GM21737 (cell line): ENCODE measurements at regions not wholly inside any gene's neighbourhood (a gene's known extent, or its start where the extent isn't known, plus 50 kb on each side); places are given as distances from the start of the nearest gene placed in this dataset.
"Not testable (repeated sequence)": the region's sequence is repeated elsewhere in the genome, so short reads cannot be mapped to it uniquely, and the experiment has no call there.

ENCODE experiments used
- ATAC-seq: cut with Tn5 transposase; IDR thresholded peaks from one replicate; pipeline ENCODE4 v1.9.1; 2021; ENCODE audit warnings: mild to moderate bottlenecking, moderate library complexity; ENCODE audit not compliant: unreplicated experiment

DNA sequence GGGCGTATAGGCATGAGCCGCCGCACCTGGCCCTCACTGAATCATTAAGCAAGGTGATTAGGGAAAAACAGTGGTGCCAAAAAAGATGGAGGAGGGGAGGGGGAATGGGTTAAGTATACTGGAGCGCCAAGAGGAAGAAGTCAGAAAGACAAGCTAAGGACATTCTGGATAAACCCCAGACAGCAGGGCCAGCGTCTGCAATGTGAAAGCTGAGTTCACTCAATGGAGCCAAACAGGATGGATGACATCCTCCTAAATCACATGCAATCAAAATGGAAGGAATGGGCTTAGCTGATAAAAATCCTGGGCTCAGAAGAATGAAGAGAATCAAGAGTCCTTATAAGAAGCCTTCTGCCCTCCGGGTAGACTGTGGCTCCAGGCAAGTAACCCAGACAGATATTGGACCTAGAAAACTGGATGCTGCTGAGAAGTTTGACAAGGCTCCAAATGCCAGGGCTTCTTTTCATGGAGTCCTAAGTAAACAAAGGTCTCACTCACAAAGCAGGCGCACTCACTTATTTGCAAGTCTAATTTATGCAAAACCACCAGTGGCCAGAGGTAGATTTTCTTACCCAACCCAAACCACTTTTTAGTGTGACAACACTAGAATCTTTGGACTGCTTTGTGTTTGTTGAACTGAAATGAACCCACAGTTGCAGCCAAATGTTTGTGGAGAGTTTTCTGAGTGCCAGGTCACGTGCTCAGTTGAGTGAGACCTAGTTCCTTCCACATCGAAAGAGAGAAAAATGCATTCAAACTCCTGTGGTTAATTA, 519.1 kb upstream of the AUTS2 start:
- no peak for ATAC-seq

DNA sequence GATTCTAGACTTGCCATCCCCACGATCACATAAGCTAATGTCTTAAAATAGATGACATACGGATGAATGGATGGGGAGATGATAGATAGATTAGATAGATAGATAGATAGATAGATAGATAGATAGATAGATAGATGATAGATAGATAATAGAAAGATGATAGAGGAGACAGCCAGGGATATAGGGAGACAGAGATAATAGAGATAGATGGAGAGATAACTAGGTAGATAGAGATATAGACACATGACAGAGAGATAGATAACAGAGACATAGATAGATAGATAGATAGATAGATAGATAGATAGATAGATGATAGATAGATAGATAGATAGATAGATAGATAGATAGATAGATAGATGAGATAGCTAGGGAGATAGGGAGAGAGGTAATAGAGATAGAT, 511.0 kb upstream of the AUTS2 start:
- not testable (repeated sequence) for ATAC-seq

DNA sequence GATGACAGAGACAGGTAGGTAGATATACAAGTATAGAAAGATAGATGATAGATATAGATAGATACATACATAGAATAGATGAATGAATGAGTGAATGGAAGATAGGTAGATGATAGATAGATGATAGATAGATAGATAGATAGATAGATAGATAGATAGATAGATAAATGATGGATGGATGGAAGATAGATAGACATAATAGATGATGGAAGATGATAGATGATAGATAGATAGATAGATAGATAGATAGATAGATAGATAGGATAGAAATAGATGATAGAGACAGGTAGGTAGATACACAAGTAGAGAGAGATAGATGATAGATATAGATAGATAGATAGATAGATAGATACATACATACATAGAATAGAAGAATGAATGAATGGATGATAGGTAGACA, 510.1 kb upstream of the AUTS2 start:
- no peak for ATAC-seq

DNA sequence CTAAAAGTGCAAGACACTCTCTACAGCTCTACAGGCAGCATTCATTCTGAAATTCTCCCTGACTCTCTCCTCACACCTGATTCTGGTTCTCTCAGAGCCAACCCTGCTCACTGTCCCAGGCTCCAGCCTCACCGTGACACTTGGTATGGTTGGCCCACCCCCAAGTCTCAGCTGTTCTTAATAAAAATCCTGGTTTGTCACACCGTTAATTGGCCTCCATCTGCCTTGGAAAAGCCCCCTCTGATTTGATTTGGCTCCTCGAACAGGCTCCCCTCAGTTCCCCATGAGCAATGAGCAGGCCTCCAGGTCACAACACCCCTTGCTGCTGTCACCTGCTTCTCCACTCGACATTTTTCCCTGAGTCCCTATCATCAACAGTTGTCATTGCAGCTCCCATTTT, 507.3 kb upstream of the AUTS2 start:
- no peak for ATAC-seq

DNA sequence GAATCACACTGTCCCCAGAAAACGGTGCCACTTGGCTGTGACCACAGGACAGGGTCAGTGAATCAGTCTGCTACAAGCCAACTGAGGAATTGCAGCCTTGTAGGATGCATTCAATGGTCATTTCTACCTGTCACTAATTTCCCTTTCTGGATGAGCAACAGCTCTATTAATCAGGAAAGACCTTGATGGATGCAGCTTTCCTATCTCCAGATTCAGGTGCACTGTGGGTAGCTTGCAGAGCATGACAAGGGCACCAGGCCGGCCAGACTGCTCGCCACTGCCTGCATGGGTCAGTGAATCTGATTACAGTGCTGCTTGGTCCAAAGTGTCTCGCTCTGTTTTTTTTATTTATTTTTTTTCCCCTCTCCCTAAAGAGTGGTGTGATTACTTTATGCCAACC, 506.8 kb upstream of the AUTS2 start:
- ATAC-seq: no peak

DNA sequence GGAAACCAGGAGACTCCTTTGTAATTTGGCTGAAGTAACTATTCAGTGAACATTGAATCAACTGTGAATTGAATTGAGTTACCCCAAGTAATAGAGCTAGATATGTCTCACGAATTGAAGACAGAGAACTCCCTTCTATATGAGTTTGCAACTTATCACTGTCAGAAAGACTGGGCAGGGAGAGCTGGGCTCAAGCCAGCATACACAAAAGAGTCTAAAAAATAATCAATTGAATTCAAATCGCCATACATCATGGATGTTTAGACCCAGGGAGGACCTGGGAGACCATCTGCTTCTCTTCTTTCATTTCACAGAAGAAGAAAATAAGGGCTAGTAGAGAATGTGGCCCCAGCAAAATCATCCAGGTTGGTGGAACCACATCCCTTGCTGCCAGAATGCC, 503.1 kb upstream of the AUTS2 start:
- no peak for ATAC-seq

DNA sequence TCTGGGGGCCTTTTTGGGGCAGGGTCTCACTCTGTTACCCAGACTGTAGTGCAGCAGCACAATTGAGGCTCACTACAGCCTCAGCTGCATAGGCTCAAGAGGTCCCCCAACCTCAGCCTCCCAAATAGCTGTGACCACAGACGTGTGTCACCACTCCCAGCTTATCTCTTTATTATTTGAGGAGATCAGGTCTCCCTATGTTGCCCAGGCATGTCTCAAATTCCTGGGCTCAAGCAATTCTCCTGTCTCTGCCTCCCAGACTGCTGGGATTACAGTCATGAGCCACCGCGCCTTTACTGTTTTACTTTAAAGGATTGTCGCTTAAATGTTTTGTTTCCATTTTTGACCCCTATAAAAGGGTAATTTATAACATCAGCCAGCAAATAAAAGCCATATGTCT, 502.6 kb upstream of the AUTS2 start:
- no peak for ATAC-seq

DNA sequence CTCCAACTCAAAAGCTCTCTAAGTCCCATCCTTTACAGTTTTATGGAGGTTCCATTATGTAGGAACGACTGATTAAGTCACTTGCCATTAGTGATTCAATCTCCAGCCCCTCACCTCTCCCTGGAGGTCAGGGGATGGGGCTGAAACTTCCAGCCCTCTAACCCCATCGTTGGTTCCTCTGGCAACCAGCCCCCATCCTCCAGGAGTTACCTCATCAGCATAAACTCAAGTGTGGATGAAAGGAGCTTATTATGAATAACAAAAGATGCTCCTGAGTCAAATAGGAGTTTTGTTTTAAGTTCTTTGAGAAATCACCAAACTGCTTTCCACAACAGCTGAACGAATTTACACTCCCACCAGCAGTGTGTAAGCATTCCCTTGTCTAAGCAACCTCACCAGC, 494.3 kb upstream of the AUTS2 start:
- no peak for ATAC-seq

DNA sequence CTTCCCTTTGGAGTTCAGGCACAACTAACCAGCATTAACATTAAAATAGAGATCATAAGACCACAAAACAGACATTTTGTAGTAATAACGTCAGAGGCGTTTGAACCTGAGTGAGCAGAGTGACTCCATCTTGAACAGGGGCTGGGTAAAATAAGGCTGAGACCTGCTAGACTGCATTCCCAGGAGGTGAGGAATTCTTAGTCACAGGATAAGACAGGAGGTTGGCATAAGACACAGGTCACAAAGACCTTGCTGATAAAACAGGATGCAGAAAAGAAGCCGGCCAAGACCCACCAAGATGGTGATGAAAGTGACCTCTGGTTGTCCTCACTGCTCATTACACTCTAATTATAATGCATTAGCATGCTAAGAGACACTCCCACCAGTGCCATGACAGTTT, 493.2 kb upstream of the AUTS2 start:
- no peak for ATAC-seq

DNA sequence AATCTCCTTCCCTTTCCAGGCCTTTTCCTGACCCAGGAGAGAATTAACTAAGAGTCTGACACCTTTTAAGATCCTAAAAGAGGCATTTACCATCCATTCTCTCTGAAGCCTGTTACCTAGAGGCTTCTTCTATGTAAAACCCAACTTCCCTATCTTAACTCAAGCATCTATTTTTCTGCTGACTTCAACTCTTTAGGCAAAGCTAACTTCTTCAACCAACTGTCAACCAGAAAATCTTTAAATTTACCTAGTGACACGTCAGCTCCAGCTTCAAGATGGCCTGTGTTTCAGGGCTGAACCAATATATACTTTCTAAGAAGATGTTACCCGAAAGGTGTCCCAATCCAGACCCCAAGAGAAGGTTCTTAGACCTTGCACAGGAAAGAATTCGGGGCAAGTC, 492.3 kb upstream of the AUTS2 start:
- no peak for ATAC-seq

DNA sequence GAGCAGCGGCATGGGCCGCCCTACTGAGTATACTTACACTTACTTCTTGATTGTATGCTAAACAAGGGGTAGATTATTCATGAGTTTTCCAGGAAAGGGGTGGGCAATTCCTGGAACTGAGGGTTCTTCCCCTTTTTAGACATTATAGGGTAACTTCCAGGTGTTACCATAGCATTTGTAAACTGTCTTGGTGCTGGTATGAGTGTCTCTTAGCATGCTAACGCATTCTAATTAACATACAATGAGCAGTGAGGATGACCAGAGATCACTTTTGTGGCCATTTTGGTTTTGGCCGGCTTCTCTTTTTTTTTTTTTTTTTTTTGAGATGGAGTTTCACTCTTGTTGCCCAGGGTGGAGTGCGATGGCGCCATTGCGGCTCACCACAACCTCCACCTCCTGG, 491.8 kb upstream of the AUTS2 start:
- ATAC-seq: not testable (repeated sequence)

DNA sequence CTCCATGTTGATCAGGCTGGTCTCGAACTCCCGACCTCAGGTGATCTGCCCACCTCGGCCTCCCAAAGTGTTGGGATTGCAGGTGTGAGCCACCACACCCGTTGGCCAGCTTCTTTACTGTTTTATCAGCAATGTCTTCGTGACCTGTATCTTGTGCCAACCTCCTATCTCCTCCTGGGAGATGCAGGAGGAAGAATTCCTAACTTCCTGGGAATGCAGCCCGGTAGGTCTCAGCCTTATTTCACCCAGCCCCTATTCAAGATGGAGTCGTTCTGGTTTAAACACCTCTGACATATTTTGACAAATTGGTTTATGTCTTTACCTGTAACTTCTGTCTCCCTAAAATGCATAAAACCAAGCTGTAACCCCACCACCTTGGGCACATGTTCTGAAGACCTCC, 491.3 kb upstream of the AUTS2 start:
- ATAC-seq: not testable (repeated sequence)

DNA sequence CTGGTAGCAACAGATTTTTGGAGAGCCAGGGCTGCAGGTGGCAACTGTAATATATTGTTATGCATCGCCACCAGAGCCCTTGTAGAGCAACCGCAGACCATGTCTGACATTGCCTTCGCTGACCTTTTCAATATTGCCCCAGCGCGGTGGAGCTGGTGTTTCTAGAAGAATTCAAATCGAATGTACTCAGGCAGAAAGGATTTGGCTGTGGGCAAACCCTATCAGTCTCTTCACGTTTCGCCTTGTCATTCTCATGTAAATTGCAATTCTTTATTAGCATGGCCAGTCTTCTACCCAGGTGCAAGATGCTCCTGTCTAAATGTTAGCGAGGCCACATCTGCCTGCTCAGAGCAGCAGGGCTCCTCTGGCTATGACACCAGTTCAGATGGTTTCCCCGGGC, 490.2 kb upstream of the AUTS2 start:
- no peak for ATAC-seq

DNA sequence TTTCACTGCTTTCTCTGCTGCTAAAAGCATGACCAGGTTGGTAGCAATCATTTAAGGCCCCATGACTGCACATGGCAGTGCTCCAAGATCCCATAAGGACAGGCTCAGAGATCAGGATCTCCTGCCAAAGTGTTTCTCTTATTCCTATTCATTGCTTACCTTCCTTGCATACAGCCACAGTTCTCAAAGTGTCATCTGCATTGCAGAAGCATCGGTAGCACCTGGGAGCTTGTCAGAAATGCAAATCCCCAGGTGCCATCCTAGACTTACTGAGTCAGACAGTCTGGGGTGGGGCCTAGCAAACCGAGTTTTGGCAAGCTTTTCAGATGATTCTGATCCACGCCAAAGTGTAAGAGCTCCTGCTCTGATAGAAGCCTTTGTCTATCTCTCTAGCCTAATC, 489.0 kb upstream of the AUTS2 start:
- ATAC-seq: no peak

DNA sequence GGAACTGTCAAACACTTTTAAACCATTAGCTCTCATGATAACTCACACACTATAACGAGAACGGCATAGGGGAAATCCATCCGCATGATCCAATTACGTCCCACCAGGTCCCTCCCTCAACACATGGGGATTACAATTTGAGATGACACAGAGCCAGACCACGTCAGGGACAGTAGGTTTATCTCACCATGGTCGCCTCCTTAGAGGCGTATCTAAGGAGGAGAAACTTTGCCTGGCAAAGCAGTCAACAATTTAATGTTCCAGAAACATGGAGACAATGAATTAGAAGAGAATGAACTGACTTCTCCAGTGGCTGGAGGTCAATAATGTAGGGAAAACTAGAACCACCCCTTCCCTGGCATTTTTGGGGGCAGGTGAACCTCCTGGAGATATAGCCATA, 488.4 kb upstream of the AUTS2 start:
- no peak for ATAC-seq

DNA sequence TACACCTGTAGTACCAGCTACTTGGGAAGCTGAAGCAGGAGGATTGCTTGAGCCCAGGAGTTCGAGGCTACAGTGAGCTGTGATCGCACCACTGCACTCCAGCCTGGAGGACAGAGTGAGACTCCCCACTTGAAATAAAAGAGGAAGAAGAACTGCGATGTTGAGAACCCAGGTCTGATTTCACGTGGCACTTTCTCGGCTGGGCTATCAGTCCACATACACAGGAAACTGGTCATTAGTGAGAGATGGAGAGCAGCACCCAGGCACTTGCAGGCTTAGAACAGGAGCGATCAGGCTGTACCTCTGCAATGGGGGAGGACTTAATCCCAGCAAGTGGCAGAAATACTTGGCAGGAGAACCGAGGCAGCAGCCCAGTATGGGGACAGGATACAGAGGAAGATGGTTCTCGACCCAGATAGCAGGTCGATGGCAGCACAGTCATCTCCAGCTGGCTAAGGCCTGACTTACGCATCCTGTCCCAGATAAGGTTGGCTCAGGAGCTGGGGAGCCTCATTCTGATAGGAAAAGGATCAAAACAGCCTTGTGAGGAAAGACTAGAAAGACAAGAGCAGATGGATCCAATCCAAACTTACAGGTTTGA, 487.7 kb upstream of the AUTS2 start:
- no peak for ATAC-seq

DNA sequence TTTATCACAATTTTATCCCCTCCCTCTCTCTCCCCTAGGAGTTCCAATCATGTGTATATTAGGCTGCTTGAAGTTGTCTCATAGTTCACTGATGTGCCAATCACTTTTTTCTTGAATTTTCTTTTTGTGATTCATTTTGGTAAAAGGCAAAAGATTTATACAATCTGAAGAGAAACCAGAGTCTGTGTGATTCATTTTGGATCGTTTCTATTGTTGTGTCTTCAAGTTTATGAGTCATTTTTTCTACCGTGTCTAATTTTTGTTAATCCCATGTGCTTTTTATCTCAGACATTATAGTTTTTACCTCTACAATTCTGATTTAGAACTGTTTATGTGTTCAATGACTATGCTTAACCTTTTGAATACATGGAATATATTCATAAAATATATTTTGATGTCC, 483.9 kb upstream of the AUTS2 start:
- no peak for ATAC-seq

DNA sequence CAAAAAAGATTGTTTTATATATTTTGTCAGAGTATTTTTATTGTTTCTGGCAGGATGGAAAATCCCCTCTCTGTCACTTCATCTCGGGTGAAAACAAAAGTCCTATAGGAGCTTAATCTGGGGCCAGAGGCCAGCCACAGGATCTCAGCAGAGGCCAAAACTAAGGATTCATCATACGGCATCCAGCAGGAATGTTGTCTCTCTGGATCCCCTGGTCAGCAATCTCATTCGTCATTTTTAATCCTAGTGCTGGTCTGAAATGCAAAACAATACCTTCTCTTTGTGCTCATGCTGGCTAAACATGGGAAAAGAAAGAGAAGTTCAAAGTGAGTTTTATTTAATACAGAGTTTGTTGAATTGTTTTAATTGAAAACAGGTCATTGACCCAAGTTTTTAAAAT, 482.5 kb upstream of the AUTS2 start:
- ATAC-seq: no peak

DNA sequence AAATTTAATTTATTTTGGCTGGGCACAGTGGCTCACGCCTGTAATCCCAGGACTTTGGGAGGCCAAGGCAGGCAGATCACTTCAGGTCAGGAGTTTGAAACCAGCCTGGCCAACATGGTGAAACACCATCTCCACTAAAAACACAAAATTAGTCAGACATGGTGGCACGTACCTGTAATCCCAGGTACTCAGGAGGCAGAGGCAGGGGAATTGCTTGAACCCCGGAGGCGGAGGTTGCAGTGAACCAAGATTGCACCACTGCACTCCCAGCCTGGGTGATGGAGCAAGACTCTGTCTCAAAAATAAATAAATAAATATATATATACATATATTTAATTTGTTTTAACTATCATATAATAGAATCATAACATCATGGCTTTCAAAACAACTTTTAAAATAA, 482.1 kb upstream of the AUTS2 start:
- not testable (repeated sequence) for ATAC-seq

DNA sequence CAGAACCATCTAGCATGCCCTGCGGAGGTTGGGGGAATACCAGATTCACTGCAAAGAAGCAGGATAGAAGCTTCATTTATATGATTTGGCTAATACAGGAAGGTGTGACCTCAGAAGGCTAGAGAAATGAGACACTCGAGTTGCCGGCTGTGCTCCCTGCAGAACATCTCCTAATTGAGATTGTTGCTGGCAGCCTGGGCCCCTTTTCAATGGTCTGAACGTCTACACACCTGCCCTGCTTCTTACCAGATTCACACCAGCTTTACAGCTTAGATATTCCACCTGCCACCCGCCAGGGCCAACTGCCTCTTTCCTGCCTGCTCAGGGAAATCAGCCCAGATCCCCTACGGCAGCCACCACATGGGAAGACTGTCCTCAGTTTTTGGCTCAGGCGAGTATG, 475.3 kb upstream of the AUTS2 start:
- ATAC-seq: no peak

DNA sequence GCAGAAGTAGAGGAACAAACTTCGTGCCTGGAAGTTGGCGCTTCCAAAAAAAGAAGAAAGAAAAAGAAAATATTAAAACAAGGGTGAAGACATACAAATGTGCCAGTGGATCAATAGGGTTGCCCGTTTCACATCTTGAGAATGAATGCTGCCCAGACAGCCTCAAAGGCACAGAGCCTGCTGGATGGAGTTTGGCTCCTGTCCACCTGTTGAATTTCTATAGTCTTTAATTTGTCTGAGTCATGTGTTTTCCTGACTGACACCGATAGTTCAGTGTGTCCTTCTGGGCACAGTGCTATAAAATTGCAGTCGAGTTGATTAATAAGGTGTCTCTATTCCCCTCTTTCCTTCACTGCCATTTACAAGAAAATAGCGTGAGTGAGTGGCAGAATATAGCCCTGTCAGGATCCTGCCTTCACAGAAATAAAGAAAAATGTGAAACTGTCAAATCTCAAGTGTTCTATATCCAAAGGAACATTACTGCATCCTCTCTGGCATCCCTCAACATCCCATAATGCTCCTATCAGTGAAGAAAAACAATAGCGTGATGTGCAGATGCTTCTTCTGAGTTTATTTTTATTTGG, 471.3 kb upstream of the AUTS2 start:
- ATAC-seq: no peak

DNA sequence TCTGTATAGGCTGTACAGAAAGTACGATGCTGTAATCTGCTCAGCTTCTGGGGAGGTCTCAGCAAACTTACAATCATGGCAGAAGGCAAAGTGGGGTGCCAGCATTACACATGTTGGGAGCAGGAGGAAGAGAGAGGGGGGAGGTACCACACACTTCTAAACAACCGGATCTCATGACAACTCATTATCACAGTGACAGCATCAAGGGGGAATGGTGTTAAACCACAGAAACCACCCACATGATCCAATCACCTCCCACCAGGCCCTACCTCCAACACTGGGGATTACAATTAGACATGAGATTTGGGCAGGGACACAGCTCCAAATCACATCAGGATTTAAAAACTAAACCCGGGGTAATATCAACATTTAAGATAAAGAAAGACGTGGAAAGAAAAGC, 468.8 kb upstream of the AUTS2 start:
- ATAC-seq: no peak

DNA sequence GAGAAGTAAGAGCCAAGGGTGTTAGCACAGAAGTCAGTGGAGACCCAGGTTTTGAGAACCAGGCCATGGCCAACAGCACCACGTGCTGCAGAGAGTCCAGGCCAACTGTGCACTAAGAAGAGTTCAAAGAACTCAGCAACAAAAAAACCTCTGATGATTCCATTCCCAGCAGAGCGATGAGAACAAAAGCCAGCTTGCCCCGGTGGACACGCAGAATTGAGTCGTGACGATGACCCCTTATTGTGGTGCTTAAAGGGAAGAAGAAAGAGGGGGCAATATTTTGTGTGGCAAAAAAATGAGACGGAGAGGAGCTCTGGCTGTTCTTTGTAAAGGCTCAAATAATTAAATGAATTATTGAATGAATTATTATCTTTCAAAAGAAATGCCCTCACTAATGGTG, 468.3 kb upstream of the AUTS2 start:
- no peak for ATAC-seq
